ENCODE measurements at regions not wholly inside any gene's neighbourhood (a gene's known extent, or its start where the extent isn't known, plus 50 kb on each side); places are given as distances from the start of the nearest gene placed in this dataset.

GRCh38 chr2:14520385-14520945 lies 112.1 kb upstream of the LRATD1 start:
- Histone ChIP-seq H3K9me3 (ENCODE audit: control insufficient read depth, insufficient read depth, low read length) (no peaks in the 10 kb centered on the region), H3K9me2 (replicated peaks; ENCODE audit: control insufficient read depth, low read length) (no peaks in the 10 kb centered on the region), H3K4me3 (ENCODE audit: low read length) (no peak overlapping the region), H3F3A (ENCODE audit: control insufficient read depth, insufficient read depth) (no peaks in the 10 kb centered on the region), H3K4me2 (ENCODE audit: low read length) (no peak overlapping the region), H3K36me3 (ENCODE audit: control insufficient read depth, low read length) (no peaks in the 10 kb centered on the region), H3K27me3 (ENCODE audit: control insufficient read depth, low read length) (no peaks in the 10 kb centered on the region), H3K79me2 (ENCODE audit: control insufficient read depth, low read length) (no peaks in the 10 kb centered on the region), H4K20me1 (ENCODE audit: control insufficient read depth, insufficient read depth, low read depth, low read length) (no peaks in the 10 kb centered on the region), H3K4me1 (ENCODE audit: control insufficient read depth, low read length) (no peaks in the 10 kb centered on the region), H3K27ac (ENCODE audit: low read depth, low read length) (no peak overlapping the region)
- TF ChIP-seq CTCF (IDR thresholded peaks at IDR 0.05; ENCODE audit: low read depth, low read length, poor library complexity, severe bottlenecking) (no peak), EZH2phosphoT487 (IDR thresholded peaks at IDR 0.05; ENCODE audit: borderline replicate concordance, low read length) (no peak)

GRCh38 chr2:14524041-14524802 lies 108.3 kb upstream of the LRATD1 start:
- Histone ChIP-seq H3K9me3 (ENCODE audit: control insufficient read depth, insufficient read depth, low read length) (no peaks in the 10 kb centered on the region), H3K36me3 (ENCODE audit: control insufficient read depth, low read length) (no peaks in the 10 kb centered on the region), H3K27ac (ENCODE audit: low read depth, low read length) (no peak overlapping the region), H3K4me2 (ENCODE audit: low read length) (no peak overlapping the region), H4K20me1 (ENCODE audit: control insufficient read depth, insufficient read depth, low read depth, low read length) (no peaks in the 10 kb centered on the region), H3K4me1 (ENCODE audit: control insufficient read depth, low read length) (no peaks in the 10 kb centered on the region), H3F3A (ENCODE audit: control insufficient read depth, insufficient read depth) (no peaks in the 10 kb centered on the region), H3K9me2 (replicated peaks; ENCODE audit: control insufficient read depth, low read length) (no peaks in the 10 kb centered on the region), H3K27me3 (ENCODE audit: control insufficient read depth, low read length) (no peaks in the 10 kb centered on the region), H3K79me2 (ENCODE audit: control insufficient read depth, low read length) (no peaks in the 10 kb centered on the region), H3K4me3 (ENCODE audit: low read length) (no peak overlapping the region)
- no peak for TF ChIP-seq EZH2phosphoT487 (IDR thresholded peaks at IDR 0.05; ENCODE audit: borderline replicate concordance, low read length)
- no peak for TF ChIP-seq CTCF (IDR thresholded peaks at IDR 0.05; ENCODE audit: low read depth, low read length, poor library complexity, severe bottlenecking)

GRCh38 chr2:14524803-14525080 lies 107.8 kb upstream of the LRATD1 start:
- H3F3A ChIP-seq (ENCODE audit: control insufficient read depth, insufficient read depth), result no peaks in the 10 kb centered on the region
- H3K9me3 ChIP-seq (ENCODE audit: control insufficient read depth, insufficient read depth, low read length), result no peaks in the 10 kb centered on the region
- no peaks in the 10 kb centered on the region for H4K20me1 ChIP-seq (ENCODE audit: control insufficient read depth, insufficient read depth, low read depth, low read length)
- H3K27ac ChIP-seq (ENCODE audit: low read depth, low read length), result no peak overlapping the region
- no peaks in the 10 kb centered on the region for H3K79me2 ChIP-seq (ENCODE audit: control insufficient read depth, low read length)
- no peak overlapping the region for H3K4me2 ChIP-seq (ENCODE audit: low read length)
- no peak for TF ChIP-seq CTCF (IDR thresholded peaks at IDR 0.05; ENCODE audit: low read depth, low read length, poor library complexity, severe bottlenecking)
- no peak for TF ChIP-seq EZH2phosphoT487 (IDR thresholded peaks at IDR 0.05; ENCODE audit: borderline replicate concordance, low read length)
- no peaks in the 10 kb centered on the region for H3K9me2 ChIP-seq (replicated peaks; ENCODE audit: control insufficient read depth, low read length)
- no peak overlapping the region for H3K4me3 ChIP-seq (ENCODE audit: low read length)
- no peaks in the 10 kb centered on the region for H3K27me3 ChIP-seq (ENCODE audit: control insufficient read depth, low read length)
- no peaks in the 10 kb centered on the region for H3K36me3 ChIP-seq (ENCODE audit: control insufficient read depth, low read length)
- no peaks in the 10 kb centered on the region for H3K4me1 ChIP-seq (ENCODE audit: control insufficient read depth, low read length)

All from DOHH2 (cell line).